ENCODE measurements at regions not wholly inside any gene's neighbourhood (a gene's known extent, or its start where the extent isn't known, plus 50 kb on each side); places are given as distances from the start of the nearest gene placed in this dataset.
"Not testable (repeated sequence)": the region's sequence is repeated elsewhere in the genome, so short reads cannot be mapped to it uniquely, and the experiment has no call there.

GRCh38 chr12:72203764-72204335, 68.3 kb upstream of the TRHDE start:
- H3K4me1 Mint-ChIP-seq (ENCODE audit: unreplicated experiment): peaks cover 12% of the 10 kb centered on the region
- H3K36me3 Mint-ChIP-seq: no peaks in the 10 kb centered on the region
- no peaks in the 10 kb centered on the region for H3K27me3 Mint-ChIP-seq
- H3K4me3 Mint-ChIP-seq: no peak overlapping the region
- H3K9me3 Mint-ChIP-seq: no peaks in the 10 kb centered on the region
- no peak overlapping the region for H3K27ac Mint-ChIP-seq
- DNase-seq (ENCODE audit: extremely low spot score, unreplicated experiment): no peak
- TF ChIP-seq CTCF (conservative IDR thresholded peaks at IDR 0.05): no peak

- Mint-ChIP-seq H3K36me3 (no peaks in the 10 kb centered on the region), H3K9me3 (no peaks in the 10 kb centered on the region), H3K4me3 (no peak overlapping the region), H3K4me1 (ENCODE audit: unreplicated experiment) (peaks cover 12% of the 10 kb centered on the region), H3K27me3 (no peaks in the 10 kb centered on the region), H3K27ac (no peak overlapping the region)
- no peak for TF ChIP-seq CTCF (conservative IDR thresholded peaks at IDR 0.05)
- DNase-seq (ENCODE audit: extremely low spot score, unreplicated experiment): no peak
Measured at GRCh38 chr12:72207079-72207478, 65.1 kb upstream of the TRHDE start.

- DNase-seq (ENCODE audit: extremely low spot score, unreplicated experiment): no peak
- Mint-ChIP-seq H3K27me3 (no peaks in the 10 kb centered on the region), H3K4me1 (ENCODE audit: unreplicated experiment) (peaks cover 12% of the 10 kb centered on the region), H3K4me3 (no peak overlapping the region), H3K9me3 (no peaks in the 10 kb centered on the region), H3K27ac (no peak overlapping the region), H3K36me3 (no peaks in the 10 kb centered on the region)
- no peak for TF ChIP-seq CTCF (conservative IDR thresholded peaks at IDR 0.05)
Measured at GRCh38 chr12:72207486-72208409, 64.4 kb upstream of the TRHDE start.

GRCh38 chr12:72209086-72209485, 63.1 kb upstream of the TRHDE start:
- Mint-ChIP-seq H3K27me3 (no peaks in the 10 kb centered on the region), H3K9me3 (no peaks in the 10 kb centered on the region), H3K36me3 (no peaks in the 10 kb centered on the region), H3K27ac (no peak overlapping the region), H3K4me3 (no peak overlapping the region), H3K4me1 (ENCODE audit: unreplicated experiment) (peaks cover 12% of the 10 kb centered on the region)
- TF ChIP-seq CTCF (conservative IDR thresholded peaks at IDR 0.05): no peak
- no peak for DNase-seq (ENCODE audit: extremely low spot score, unreplicated experiment)

GRCh38 chr12:72214163-72214562, 58.0 kb upstream of the TRHDE start:
- Mint-ChIP-seq H3K9me3 (no peaks in the 10 kb centered on the region), H3K27ac (no peak overlapping the region), H3K4me1 (ENCODE audit: unreplicated experiment) (no peaks in the 10 kb centered on the region), H3K36me3 (no peaks in the 10 kb centered on the region), H3K27me3 (no peaks in the 10 kb centered on the region), H3K4me3 (no peak overlapping the region)
- no peak for DNase-seq (ENCODE audit: extremely low spot score, unreplicated experiment)
- no peak for TF ChIP-seq CTCF (conservative IDR thresholded peaks at IDR 0.05)

- not testable (repeated sequence) for H3K4me1 Mint-ChIP-seq (ENCODE audit: unreplicated experiment); H3K27ac Mint-ChIP-seq; DNase-seq (ENCODE audit: extremely low spot score, unreplicated experiment); H3K36me3 Mint-ChIP-seq; H3K27me3 Mint-ChIP-seq; H3K4me3 Mint-ChIP-seq; H3K9me3 Mint-ChIP-seq
Measured at GRCh38 chr12:72215287-72215686, 56.9 kb upstream of the TRHDE start.
